Liver (tissue), 8 donors: ENCODE measurements at regions not wholly inside any gene's neighbourhood (a gene's known extent, or its start where the extent isn't known, plus 50 kb on each side); places are given as distances from the start of the nearest gene placed in this dataset.

ENCODE experiments used
- DNase-seq: peaks from one replicate; pipeline ENCODE4 v3.0.0-alpha.2; 2017; ENCODE audit warnings: low spot score
- H3K27ac ChIP-seq, 2 donors: one replicate each; pipeline ENCODE4 v1.7.0; 2013; ENCODE audit warnings: inconsistent platforms in 2 of 2, low read length in 2 of 2, control low read depth in 1 of 2, low read depth in 1 of 2, mild to moderate bottlenecking in 1 of 2
- H3K27me3 ChIP-seq, 4 donors: one replicate each; pipeline versions ENCODE4 v1.6.1 to v1.7.0; 2013; ENCODE audit warnings: low read length in 3 of 4, inconsistent platforms in 1 of 4, mild to moderate bottlenecking in 1 of 4, moderate library complexity in 1 of 4; ENCODE audit not compliant: control insufficient read depth in 4 of 4, insufficient read depth in 4 of 4
- H3K36me3 ChIP-seq, 4 donors: one replicate each; pipeline versions ENCODE4 v1.6.1 to v1.7.0; 2013; ENCODE audit warnings: low read length in 3 of 4, mild to moderate bottlenecking in 3 of 4, low read depth in 1 of 4, moderate library complexity in 1 of 4; ENCODE audit not compliant: control insufficient read depth in 4 of 4, insufficient read depth in 3 of 4
- H3K4me1 ChIP-seq, 4 donors: one replicate each; pipeline versions ENCODE4 v1.6.1 to v1.7.0; 2013; ENCODE audit warnings: low read length in 3 of 4, mild to moderate bottlenecking in 3 of 4, moderate library complexity in 1 of 4; ENCODE audit not compliant: control insufficient read depth in 4 of 4, insufficient read depth in 4 of 4
- H3K4me3 ChIP-seq, 3 donors: one replicate each; pipeline versions ENCODE4 v1.6.1 to v1.7.0; 2013; ENCODE audit warnings: low read length in 3 of 3, control low read depth in 1 of 3, low read depth in 1 of 3, mild to moderate bottlenecking in 1 of 3
- H3K9ac ChIP-seq, 2 donors: one replicate each; pipeline ENCODE4 v1.7.0; 2013; ENCODE audit warnings: low read length in 2 of 2, mild to moderate bottlenecking in 2 of 2, moderate library complexity in 2 of 2, control low read depth in 1 of 2, low read depth in 1 of 2
- H3K9me3 ChIP-seq, 4 donors: one replicate each; pipeline versions ENCODE4 v1.6.1 to v1.7.0; 2013; ENCODE audit warnings: low read length in 3 of 4; ENCODE audit not compliant: control insufficient read depth in 4 of 4
- ATF3 ChIP-seq: IDR thresholded peaks from 2 replicates; pipeline ENCODE4 v1.6.1; 2016; ENCODE audit warnings: antibody characterized with exemption
- CTCF ChIP-seq: fragments of 150-350 bp; IDR thresholded peaks from 2 replicates; pipeline ENCODE4 v1.5.1; 2017; ENCODE audit warnings: improper control_type of control experiment, low read depth, low read length; ENCODE audit not compliant: missing input control
- EGR1 ChIP-seq, 2 donors: IDR thresholded peaks; 2 replicates each; pipeline ENCODE4 v1.6.1; 2016 to 2018; ENCODE audit warnings: antibody characterized with exemption in 2 of 2, low read depth in 2 of 2
- FOXA1 ChIP-seq: IDR thresholded peaks from 2 replicates; pipeline ENCODE4 v1.6.1; 2016; ENCODE audit warnings: antibody characterized with exemption
- FOXA2 ChIP-seq: IDR thresholded peaks from 2 replicates; pipeline ENCODE4 v1.6.1; 2016; ENCODE audit warnings: antibody characterized with exemption
- HNF4G ChIP-seq: IDR thresholded peaks from 2 replicates; pipeline ENCODE4 v1.6.1; 2016; ENCODE audit warnings: antibody characterized with exemption
- JUND ChIP-seq, 2 donors: IDR thresholded peaks; 2 replicates each; pipeline ENCODE4 v1.6.1; 2016; ENCODE audit warnings: antibody characterized with exemption in 2 of 2
- MAX ChIP-seq: IDR thresholded peaks from 2 replicates; pipeline ENCODE4 v1.6.1; 2016; ENCODE audit warnings: antibody characterized with exemption
- NR2F2 ChIP-seq: IDR thresholded peaks from 2 replicates; pipeline ENCODE4 v1.6.1; 2016; ENCODE audit warnings: antibody characterized with exemption
- RAD21 ChIP-seq, 2 donors: IDR thresholded peaks; 2 replicates each; pipeline ENCODE4 v1.6.1; 2016; ENCODE audit warnings: antibody characterized with exemption in 2 of 2, mild to moderate bottlenecking in 2 of 2
- REST ChIP-seq: IDR thresholded peaks from 2 replicates; pipeline ENCODE4 v1.6.1; 2016; ENCODE audit warnings: antibody characterized with exemption, mild to moderate bottlenecking
- RXRA ChIP-seq, 2 donors: IDR thresholded peaks; 2 replicates each; pipeline ENCODE4 v1.6.1; 2017 to 2018; ENCODE audit warnings: antibody characterized with exemption in 2 of 2, mild to moderate bottlenecking in 1 of 2
- TAF1 ChIP-seq: conservative IDR thresholded peaks from 2 replicates; pipeline ENCODE4 v1.6.1; 2016; ENCODE audit warnings: antibody characterized with exemption, mild to moderate bottlenecking
- YY1 ChIP-seq: IDR thresholded peaks from 2 replicates; pipeline ENCODE4 v1.6.1; 2016; ENCODE audit warnings: antibody characterized with exemption, mild to moderate bottlenecking
- ZBTB33 ChIP-seq: IDR thresholded peaks from 2 replicates; pipeline ENCODE4 v1.6.1; 2016; ENCODE audit warnings: antibody characterized with exemption
- WGBS: extraction: QIAGEN DNeasy Blood & Tissue Kit; methylation state at CpG from one replicate; pipeline ENCODE4 v1.1.7; 2013; 5-methylcytosine and 5-hydroxymethylcytosine counted together
- donor health status: healthy.
- donor health status: healthy.
- donor health status: healthy.
- donor health status: healthy.
- donor health status: healthy.

- peaks cover 0 to 6% (median under 1%) of the 10 kb centered on the region in 4 donors for H3K4me1 ChIP-seq
- no peak for TF ChIP-seq ZBTB33
- TF ChIP-seq NR2F2: no peak
- no peak for TF ChIP-seq ATF3
- TF ChIP-seq CTCF: no peak
- TF ChIP-seq FOXA1: no peak
- no peak for TF ChIP-seq EGR1 (IDR thresholded peaks at IDR 0.05; ENCODE audit: low read depth in 2 of 2)
- TF ChIP-seq JUND (IDR thresholded peaks at IDR 0.05): no peak
- no peak for TF ChIP-seq HNF4G
- no peak for TF ChIP-seq REST
- DNase-seq: no peak
- no peaks in the 10 kb centered on the region for H3K27me3 ChIP-seq
- no peak overlapping the region for H3K27ac ChIP-seq
- H3K9ac ChIP-seq: no peak overlapping the region
- no peaks in the 10 kb centered on the region for H3K9me3 ChIP-seq
- H3K4me3 ChIP-seq: no peak overlapping the region
- 75% methylated on average over 2 of the region's 2 CpGs for WGBS
- H3K36me3 ChIP-seq: no peaks in the 10 kb centered on the region
Measured at GRCh38 chr4:56218230-56218895, 168.9 kb downstream of the AASDH start.

- no peaks in the 10 kb centered on the region for H3K27me3 ChIP-seq
- 54% methylated on average over 3 of the region's 3 CpGs for WGBS
- no peak for DNase-seq
- no peak overlapping the region for H3K9ac ChIP-seq
- H3K27ac ChIP-seq: no peak overlapping the region
- no peak overlapping the region for H3K4me3 ChIP-seq
- H3K36me3 ChIP-seq: no peaks in the 10 kb centered on the region
- no peaks in the 10 kb centered on the region for H3K9me3 ChIP-seq
- TF ChIP-seq RXRA (IDR thresholded peaks at IDR 0.05) (no peak), ZBTB33 (no peak), TAF1 (no peak), HNF4G (no peak), FOXA2 (no peak), ATF3 (no peak), RAD21 (IDR thresholded peaks at IDR 0.05) (no peak), YY1 (no peak), MAX (no peak)
- H3K4me1 ChIP-seq: peaks cover 0 to 11% (median 5%) of the 10 kb centered on the region in 4 donors
Measured at GRCh38 chr4:56217343-56217890, 169.9 kb downstream of the AASDH start.
